Neural crest cell (in vitro differentiated cells): ENCODE measurements at regions not wholly inside any gene's neighbourhood (a gene's known extent, or its start where the extent isn't known, plus 50 kb on each side); places are given as distances from the start of the nearest gene placed in this dataset.

Source experiments
- DNase-seq: peaks from one replicate; pipeline ENCODE4 v3.0.0; 2021; ENCODE audit warnings: low read depth, mixed read lengths, low spot score
- H3K27ac Mint-ChIP-seq: one replicate; pipeline ENCODE4 v1.8.0; 2021; ENCODE audit warnings: mild to moderate bottlenecking, mixed read lengths; ENCODE audit not compliant: unreplicated experiment
- H3K27me3 Mint-ChIP-seq: 2 replicates; pipeline ENCODE4 v1.8.0; 2021; ENCODE audit warnings: low read depth, mild to moderate bottlenecking, mixed read lengths
- H3K36me3 Mint-ChIP-seq: 2 replicates; pipeline ENCODE4 v1.8.0; 2021; ENCODE audit warnings: low read depth, mild to moderate bottlenecking, mixed read lengths
- H3K4me1 Mint-ChIP-seq: 2 replicates; pipeline ENCODE4 v1.8.0; 2021; ENCODE audit warnings: mixed read lengths
- H3K4me3 Mint-ChIP-seq: one replicate; pipeline ENCODE4 v1.8.0; 2021; ENCODE audit warnings: mild to moderate bottlenecking, mixed read lengths
- H3K9me3 Mint-ChIP-seq: 2 replicates; pipeline ENCODE4 v1.8.0; 2021; ENCODE audit warnings: mixed read lengths
- TF ChIP-seq, protein P1 (sequence below): fragments of 200-600 bp; sonication (generic); conservative IDR thresholded peaks from 2 replicates; pipeline ENCODE4 v1.5.0; 2021; ENCODE audit warnings: antibody characterized with exemption, mild to moderate bottlenecking

GRCh38 chr7:92939666-92940360 lies 103.4 kb upstream of the CDK6 start:
- Mint-ChIP-seq H3K4me3 (no peak overlapping the region), H3K27ac (no peak overlapping the region), H3K4me1 (no peaks in the 10 kb centered on the region), H3K36me3 (no peaks in the 10 kb centered on the region), H3K9me3 (peaks cover 8% of the 10 kb centered on the region), H3K27me3 (no peaks in the 10 kb centered on the region)
- no peak for DNase-seq
- TF ChIP-seq, protein P1, sequence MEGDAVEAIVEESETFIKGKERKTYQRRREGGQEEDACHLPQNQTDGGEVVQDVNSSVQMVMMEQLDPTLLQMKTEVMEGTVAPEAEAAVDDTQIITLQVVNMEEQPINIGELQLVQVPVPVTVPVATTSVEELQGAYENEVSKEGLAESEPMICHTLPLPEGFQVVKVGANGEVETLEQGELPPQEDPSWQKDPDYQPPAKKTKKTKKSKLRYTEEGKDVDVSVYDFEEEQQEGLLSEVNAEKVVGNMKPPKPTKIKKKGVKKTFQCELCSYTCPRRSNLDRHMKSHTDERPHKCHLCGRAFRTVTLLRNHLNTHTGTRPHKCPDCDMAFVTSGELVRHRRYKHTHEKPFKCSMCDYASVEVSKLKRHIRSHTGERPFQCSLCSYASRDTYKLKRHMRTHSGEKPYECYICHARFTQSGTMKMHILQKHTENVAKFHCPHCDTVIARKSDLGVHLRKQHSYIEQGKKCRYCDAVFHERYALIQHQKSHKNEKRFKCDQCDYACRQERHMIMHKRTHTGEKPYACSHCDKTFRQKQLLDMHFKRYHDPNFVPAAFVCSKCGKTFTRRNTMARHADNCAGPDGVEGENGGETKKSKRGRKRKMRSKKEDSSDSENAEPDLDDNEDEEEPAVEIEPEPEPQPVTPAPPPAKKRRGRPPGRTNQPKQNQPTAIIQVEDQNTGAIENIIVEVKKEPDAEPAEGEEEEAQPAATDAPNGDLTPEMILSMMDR: no peak

DNA sequence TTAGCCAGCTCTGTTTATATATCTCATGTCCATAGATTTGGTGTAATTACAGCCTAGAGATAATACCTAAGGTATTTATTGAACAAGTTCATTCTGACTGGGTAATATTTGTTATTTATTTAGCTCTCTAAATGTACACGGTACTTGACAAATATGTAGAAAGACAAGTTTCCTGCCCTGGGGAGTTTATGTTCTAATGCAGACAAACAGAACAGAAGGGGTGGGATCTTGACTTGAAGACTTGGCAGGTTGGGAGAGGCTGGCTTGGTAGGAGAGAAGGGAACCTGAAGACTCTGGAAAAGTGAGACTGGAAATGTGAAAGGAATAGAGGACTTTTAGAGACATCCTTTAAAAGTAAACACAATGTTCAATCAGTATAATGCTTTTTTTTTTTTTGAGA lies 97.7 kb upstream of the CDK6 start:
- no peaks in the 10 kb centered on the region for H3K27me3 Mint-ChIP-seq
- H3K9me3 Mint-ChIP-seq: peaks cover 3% of the 10 kb centered on the region
- no peak overlapping the region for H3K27ac Mint-ChIP-seq
- no peaks in the 10 kb centered on the region for H3K36me3 Mint-ChIP-seq
- H3K4me3 Mint-ChIP-seq: no peak overlapping the region
- TF ChIP-seq, protein P1: no peak
- no peak for DNase-seq
- H3K4me1 Mint-ChIP-seq: no peaks in the 10 kb centered on the region

- TF ChIP-seq, protein P1: no peak
- Mint-ChIP-seq H3K9me3 (peaks cover 3% of the 10 kb centered on the region), H3K4me1 (peaks cover under 1% of the 10 kb centered on the region), H3K4me3 (no peak overlapping the region), H3K36me3 (no peaks in the 10 kb centered on the region), H3K27ac (no peak overlapping the region), H3K27me3 (no peaks in the 10 kb centered on the region)
- DNase-seq: no peak
Measured at GRCh38 chr7:92932450-92932849, 96.1 kb upstream of the CDK6 start.

DNA sequence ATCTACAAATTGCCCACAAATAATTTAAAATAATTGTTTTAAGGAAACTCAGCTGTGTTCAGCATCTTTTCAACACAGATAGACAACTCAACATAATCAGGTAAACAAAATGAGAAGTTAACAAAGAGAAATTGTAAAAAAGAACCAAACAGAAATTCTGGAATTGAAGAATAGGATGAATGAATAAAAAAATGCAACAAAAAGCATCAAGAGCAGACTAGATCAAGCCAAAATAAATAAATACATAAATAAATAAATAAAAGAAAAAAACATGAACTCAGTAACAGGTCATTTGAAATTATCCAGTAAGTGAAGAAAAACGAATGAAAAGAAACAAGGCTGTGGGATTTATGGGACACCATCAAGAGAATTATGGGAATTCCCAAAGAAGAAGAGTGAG lies 94.0 kb upstream of the CDK6 start:
- Mint-ChIP-seq H3K4me1 (peaks cover 21% of the 10 kb centered on the region), H3K36me3 (no peaks in the 10 kb centered on the region), H3K27ac (no peak overlapping the region), H3K27me3 (no peaks in the 10 kb centered on the region), H3K4me3 (no peak overlapping the region), H3K9me3 (peaks cover 3% of the 10 kb centered on the region)
- TF ChIP-seq, protein P1: no peak
- DNase-seq: no peak

GRCh38 chr7:92926697-92927044 lies 90.3 kb upstream of the CDK6 start:
- H3K27me3 Mint-ChIP-seq: no peaks in the 10 kb centered on the region
- peak overlapping the region; percentile 50 for H3K4me3 Mint-ChIP-seq
- H3K27ac Mint-ChIP-seq: peak overlapping the region; percentile 78
- no peak for DNase-seq
- TF ChIP-seq, protein P1: no peak
- H3K9me3 Mint-ChIP-seq: peaks cover 10% of the 10 kb centered on the region
- peaks cover 5% of the 10 kb centered on the region for H3K36me3 Mint-ChIP-seq
- peaks cover 26% of the 10 kb centered on the region for H3K4me1 Mint-ChIP-seq
